NCI-H1436 (cell line): ENCODE measurements at regions not wholly inside any gene's neighbourhood (a gene's known extent, or its start where the extent isn't known, plus 50 kb on each side); places are given as distances from the start of the nearest gene placed in this dataset.
"Not testable (repeated sequence)": the region's sequence is repeated elsewhere in the genome, so short reads cannot be mapped to it uniquely, and the experiment has no call there.

Experiments
- DNase-seq: peaks from one replicate; lab custom pipeline; 2025; lab: John Stamatoyannopoulos, UW

DNA sequence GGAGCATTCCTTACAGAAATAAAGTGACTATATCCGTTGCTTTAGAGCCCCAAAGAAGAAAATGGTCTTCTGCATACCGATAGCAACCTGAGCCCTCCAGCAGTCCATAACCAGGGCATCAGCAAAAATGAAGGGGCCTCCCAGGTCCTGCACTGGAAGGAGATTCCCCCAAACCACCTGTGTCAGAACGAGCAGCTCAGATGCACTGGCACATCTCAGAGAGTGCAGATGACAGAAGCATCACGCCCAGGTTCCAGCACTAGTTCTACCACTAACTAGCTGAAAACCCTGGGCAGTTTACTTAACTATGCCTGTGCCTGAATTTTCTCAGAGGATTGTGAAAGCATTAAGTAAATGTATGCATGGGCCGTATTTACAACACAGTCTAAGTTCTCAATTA lies 466.7 kb upstream of the MYT1L start:
- no peak for DNase-seq

DNA sequence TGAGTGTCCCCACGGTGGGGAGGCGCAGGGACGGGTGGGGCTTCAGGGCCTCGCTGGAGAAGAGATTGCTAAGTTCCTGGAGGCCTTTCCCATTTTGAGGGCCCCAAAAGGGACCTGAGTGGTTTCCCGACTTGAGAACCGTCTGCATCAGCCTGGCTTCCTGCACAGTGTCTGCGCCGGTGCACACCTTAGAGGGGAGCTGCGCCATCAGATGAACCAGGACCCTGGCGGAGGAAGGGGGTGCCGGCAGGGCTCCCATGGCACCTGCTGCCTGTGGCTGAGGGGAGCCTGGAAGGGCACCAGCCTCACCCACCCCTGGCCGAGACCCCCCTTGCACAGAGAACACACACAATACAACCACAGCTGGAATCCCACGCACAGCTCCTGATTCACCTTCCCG lies 465.1 kb upstream of the MYT1L start:
- no peak for DNase-seq

- no peak for DNase-seq
Observed at GRCh38 chr2:2795438-2796091, 464.5 kb upstream of the MYT1L start.

DNA sequence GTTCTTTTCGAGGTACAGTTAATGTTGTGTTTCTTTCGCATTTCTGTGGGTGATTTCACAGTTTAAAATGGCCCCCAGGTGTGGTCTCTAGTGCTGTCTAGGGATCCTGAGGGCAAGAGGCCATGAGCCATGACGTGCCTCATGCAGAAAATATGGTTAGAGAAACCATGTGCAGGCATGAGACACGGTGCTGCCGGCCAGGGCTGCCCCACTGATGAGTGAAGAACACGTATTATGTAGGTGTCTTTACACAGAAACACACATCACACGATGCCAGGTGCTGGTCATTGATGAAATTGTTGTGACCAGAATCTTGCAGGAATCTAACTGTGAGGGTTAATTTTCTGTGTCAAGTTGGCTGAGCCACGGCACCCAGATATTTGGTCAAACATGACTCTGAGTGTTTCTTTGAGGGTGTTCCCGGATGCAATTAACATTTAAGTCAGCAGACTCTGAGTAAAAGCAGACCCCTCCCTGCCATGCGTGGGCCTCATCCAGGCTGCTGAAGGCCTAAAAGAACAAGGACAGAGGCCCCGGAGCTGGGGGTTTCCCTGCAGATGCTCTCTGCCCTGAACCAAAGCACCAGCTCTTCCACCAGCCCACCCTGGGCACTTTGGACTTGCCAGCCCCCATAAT lies 463.0 kb upstream of the MYT1L start:
- no peak for DNase-seq

DNA sequence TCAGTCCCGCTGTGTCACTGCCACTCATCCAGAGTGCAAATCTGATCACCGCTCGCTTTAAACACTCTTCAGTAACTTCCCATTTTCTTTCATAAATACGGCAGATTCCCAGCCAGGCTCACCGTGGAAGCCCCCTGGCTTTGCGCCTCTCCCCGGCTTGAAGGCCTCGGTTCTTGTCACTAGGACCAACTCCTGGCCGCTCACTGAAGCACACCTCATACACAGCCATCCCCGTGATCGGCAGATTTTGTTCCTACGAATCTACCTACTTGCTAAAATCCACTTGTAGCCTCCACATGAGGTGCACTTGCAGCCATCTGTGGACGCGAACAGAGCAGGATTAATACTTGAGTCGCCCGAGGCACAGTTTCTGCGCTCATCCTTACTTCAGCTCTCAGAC lies 462.4 kb upstream of the MYT1L start:
- no peak for DNase-seq

DNA sequence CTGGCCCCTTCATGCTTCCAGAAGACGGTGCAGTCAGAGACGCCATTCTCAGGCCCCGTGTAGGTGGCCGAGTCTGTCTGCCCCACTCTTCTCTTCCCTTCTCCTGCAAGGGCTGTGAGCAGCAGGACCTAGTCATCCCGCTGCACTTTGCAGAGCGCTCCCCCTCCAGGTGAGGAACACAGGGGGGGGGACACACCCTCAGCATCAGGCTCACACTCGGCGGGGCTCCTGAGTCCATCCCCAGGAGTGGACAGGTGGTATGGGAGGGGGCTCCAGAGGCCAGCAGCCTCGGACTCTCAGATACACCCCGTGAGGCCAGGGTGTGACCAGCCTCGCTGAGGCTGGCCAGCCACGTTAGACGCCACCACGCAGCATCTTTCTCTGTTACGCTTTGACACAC lies 460.5 kb upstream of the MYT1L start:
- no peak for DNase-seq

DNA sequence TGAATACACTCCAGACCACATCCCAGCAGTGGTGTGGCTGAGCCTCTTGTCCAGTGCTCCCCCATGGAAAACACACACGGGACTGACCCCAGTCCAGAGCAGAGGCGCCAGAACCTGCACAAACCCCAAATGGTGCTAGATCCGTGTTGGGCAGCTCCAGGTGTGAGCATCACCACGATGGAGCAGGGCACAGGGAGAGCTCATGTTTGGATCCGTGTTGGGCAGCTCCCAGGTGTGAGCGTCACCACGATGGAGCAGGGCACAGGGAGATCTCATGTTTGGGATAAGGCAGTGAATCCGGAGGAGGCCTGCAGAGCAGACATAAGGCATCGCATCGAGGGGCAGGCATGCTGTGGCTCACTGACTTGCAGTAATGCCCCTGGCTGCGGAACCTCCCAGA lies 460.0 kb upstream of the MYT1L start:
- DNase-seq = no peak

DNA sequence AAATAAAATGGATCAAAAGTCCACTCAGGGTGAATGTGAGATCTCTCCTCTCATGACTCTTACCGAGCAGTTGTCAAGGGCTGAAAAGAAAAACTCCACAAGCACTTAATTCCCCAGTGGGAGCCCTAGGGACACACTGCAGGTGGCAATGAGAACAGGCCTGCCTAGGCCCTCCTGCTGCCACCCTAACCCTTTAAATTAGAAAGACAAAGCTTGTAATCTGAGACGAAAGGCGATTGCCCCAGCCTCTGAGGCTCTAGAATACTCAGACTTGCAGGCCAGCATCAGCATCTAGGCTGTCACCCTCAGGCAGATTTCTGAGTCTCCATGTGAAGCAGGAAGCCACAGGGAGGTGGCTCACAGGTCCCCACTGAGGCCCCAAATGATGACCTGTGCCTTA lies 457.0 kb upstream of the MYT1L start:
- DNase-seq = peak; percentile 74

- no peak for DNase-seq
Observed at GRCh38 chr2:2787301-2787907, 456.3 kb upstream of the MYT1L start.

DNA sequence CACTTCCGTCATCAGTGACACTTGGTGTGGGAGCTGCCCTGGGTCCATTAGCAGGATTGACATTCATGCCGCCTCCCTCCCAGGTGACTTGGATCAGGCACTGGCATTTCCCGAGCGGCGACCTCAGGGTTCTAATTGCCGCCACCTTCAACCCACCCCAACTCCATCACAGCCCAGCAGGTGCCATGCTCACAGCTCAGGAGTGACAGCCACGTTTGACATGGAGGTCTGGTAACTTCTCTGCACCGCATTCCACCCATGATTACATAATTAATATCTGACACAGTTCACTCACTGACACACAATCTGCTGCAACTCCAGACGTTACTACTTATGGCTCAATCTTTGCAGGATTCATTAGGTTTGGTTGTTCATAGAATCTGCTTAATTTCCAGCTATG lies 450.9 kb upstream of the MYT1L start:
- DNase-seq = no peak

DNA sequence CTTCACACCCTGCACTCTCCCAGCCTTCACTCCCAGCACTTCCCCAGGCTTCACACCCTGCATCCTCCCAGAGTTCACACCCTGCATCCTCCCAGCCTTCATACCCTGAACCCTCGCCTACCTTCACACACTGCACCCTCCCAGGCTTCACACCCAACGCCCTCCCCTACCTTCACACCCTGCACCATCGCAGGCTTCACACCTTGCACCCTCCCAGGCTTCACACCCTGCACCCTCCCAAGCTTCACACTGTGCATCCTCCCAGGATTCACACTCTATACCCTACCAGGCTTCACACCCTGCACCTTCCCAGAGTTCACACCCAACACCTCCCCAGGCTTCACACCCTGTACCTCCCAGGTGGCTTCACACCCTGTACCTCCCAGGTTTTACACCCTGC lies 448.7 kb upstream of the MYT1L start:
- DNase-seq = no peak

GRCh38 chr2:2777876-2778275 lies 446.8 kb upstream of the MYT1L start:
- DNase-seq = no peak

DNA sequence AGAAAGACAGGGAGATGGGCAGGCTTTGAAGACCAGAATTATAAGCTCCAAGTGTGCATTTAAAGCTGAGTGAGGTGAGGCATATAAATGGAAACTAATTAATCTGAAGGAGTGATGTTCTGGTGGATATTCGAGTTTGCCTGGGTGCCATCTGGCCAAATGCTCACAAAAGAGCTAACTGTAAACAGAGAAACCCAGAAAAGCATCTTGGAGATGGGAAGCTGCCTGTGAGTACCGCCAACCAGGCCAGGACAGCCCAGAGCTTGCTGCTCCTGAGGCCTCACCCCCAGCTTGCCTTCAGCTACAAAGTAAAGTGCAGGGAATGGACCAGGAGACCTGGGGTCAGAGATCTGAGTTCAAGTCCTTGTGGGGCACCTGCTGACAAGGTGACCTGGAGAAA lies 446.1 kb upstream of the MYT1L start:
- DNase-seq = no peak

GRCh38 chr2:2775018-2775417 lies 443.9 kb upstream of the MYT1L start:
- no peak for DNase-seq

DNA sequence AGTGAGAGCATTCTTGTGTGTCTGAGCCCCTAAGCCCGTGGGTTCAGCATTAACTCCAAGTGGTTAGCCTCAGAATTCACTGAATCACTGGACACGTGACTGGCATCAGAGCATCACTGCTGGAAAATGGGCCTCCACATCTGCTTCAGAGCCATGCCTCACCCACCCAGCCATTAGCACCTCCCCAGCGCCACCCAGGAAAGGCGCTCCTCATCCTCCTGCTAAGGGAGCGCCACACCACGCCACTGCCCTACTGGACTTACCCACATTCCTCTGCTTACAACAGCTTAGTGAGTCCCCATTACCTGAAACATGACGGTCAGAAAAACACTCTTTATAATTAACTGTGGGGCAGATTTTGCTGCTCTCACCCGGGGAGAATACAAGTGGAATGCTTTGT lies 442.6 kb upstream of the MYT1L start:
- DNase-seq = no peak

GRCh38 chr2:2773080-2773479 lies 442.0 kb upstream of the MYT1L start:
- not testable (repeated sequence) for DNase-seq

GRCh38 chr2:2771721-2772411 lies 440.8 kb upstream of the MYT1L start:
- no peak for DNase-seq

DNA sequence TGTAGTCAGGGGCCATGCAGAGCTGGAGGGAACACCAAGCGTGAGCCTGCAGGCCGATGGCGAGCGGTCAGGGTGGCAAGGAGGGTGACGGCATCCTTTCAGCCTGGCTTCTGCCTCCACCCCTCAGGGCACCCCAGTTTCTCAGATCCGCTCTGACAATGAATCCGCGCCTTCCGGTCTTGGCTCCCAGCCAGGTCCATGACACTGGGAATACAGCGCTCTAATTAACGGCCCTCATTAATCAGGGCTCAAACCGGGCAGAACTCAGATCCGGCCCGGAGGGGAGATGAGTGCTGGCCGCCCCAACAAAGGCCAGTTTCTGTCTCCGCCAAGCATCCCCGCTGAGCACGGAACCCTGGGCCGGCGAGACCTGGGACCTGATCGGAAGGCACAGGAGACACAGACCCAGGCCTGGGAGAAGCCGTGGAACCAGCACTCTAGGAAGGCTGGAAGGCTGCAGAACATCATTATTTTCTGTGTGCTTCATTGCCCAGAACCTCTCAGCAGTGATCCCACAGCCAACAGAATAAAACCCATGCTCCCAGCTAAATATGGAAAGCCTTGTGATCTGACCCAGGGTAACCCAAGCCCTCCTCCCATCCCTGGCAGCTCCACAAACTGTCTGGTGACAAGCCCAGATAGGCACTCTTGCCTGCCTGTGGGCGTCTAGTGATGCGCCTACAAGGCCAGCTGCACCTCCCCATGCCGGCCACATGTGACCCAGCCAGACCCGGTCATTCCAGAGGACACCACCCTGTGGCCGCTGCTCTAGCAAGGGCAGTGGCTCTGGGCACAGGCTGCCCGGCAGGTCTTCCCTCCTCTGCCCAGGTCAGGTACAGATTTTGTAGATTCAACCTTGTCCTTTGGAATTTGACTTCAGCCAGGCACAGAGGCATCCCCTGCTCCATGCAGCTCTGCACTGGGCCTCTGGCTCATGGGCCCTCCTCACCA lies 438.7 kb upstream of the MYT1L start:
- no peak for DNase-seq

DNA sequence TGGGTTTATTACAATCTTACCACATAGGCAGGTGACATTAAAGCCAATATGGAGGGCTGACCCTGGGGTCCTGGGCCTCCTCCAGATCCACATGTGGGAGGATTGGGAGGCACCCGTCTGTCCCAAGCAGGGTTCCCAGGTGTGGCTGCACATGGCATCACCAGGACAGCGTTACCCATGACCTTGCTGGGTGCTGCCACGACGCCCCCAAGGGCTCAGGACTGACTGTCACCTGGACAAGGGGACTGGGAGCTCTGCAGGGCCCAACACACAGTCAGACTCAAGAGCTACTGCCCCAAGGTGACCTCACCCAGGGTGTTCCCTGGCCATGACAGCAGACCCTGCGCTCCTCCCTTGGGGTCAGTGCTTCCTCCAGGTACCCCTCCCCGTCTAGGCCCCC lies 437.4 kb upstream of the MYT1L start:
- DNase-seq = no peak

DNA sequence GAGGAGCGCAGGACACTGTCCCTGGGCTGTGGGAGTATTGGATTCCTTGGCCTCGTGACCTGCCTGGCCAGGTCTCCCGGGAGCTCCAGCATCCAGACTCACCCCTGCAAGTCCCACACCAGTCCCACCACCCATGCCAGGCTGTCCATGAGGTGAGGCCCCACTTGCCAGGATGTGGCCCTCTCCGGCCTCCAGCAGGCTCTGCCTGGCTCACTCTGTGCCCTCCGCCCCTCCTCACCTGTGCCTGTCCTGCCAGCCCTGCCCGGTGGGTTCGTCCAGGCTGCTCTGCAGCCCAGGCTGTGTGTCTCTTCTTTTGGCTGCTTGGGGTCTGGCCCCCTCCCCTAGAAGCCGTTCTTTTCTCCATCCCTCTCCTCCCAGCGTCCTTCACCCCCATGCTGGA lies 436.8 kb upstream of the MYT1L start:
- no peak for DNase-seq

GRCh38 chr2:2765839-2766495 lies 434.9 kb upstream of the MYT1L start:
- no peak for DNase-seq
